Karpas-422 (cell line): ENCODE measurements at regions not wholly inside any gene's neighbourhood (a gene's known extent, or its start where the extent isn't known, plus 50 kb on each side); places are given as distances from the start of the nearest gene placed in this dataset.

Source experiments
- DNase-seq: peaks from one replicate; pipeline ENCODE4 v3.0.0-alpha.2; 2015
- H2AFZ ChIP-seq: fragments of 200-600 bp; sonication (generic); 2 replicates; pipeline ENCODE4 v1.6.1; 2014; ENCODE audit warnings: antibody characterized with exemption, low read length, mixed read lengths
- H3K27ac ChIP-seq: fragments of 200-600 bp; sonication (generic); 2 replicates; pipeline ENCODE4 v1.5.1; 2014; ENCODE audit warnings: mild to moderate bottlenecking, low read length, moderate library complexity
- H3K27me3 ChIP-seq: fragments of 200-600 bp; sonication (generic); 2 replicates; pipeline ENCODE4 v1.6.1; 2014; ENCODE audit warnings: low read length, mixed read lengths
- H3K36me3 ChIP-seq: fragments of 200-600 bp; sonication (generic); 2 replicates; pipeline ENCODE4 v1.6.1; 2014; ENCODE audit warnings: low read length, mixed read lengths; ENCODE audit not compliant: insufficient read depth
- H3K4me1 ChIP-seq: fragments of 200-600 bp; sonication (generic); 2 replicates; pipeline ENCODE4 v1.6.1; 2014; ENCODE audit warnings: mild to moderate bottlenecking, low read length, mixed read lengths
- H3K4me2 ChIP-seq: fragments of 200-600 bp; sonication (generic); 2 replicates; pipeline ENCODE4 v1.6.1; 2014; ENCODE audit warnings: low read length, low read depth, mild to moderate bottlenecking; ENCODE audit not compliant: poor library complexity, severe bottlenecking
- H3K4me3 ChIP-seq: fragments of 200-600 bp; sonication (generic); 2 replicates; pipeline ENCODE4 v1.5.1; 2014; ENCODE audit warnings: mild to moderate bottlenecking, antibody characterized with exemption, low read length, mixed read lengths
- H3K79me2 ChIP-seq: fragments of 200-600 bp; sonication (generic); 2 replicates; pipeline ENCODE4 v1.6.1; 2014; ENCODE audit warnings: mild to moderate bottlenecking, low read length, mixed read lengths
- H3K9ac ChIP-seq: fragments of 200-600 bp; sonication (generic); 2 replicates; pipeline ENCODE4 v1.6.0; 2014; ENCODE audit warnings: low read length
- H3K9me2 ChIP-seq: fragments of 200-600 bp; sonication (generic), shearing (Covaris generic); replicated peaks from 2 replicates; pipeline ENCODE4 v1.6.0; 2014; ENCODE audit warnings: mild to moderate bottlenecking, low read length, moderate library complexity; ENCODE audit not compliant: insufficient read depth
- H3K9me3 ChIP-seq: fragments of 300-700, 200-600 bp; sonication (generic); 2 replicates; pipeline ENCODE4 v1.6.1; 2014; ENCODE audit warnings: low read length, mixed read lengths
- H4K20me1 ChIP-seq: fragments of 200-600 bp; sonication (generic); 2 replicates; pipeline ENCODE4 v1.6.1; 2014; ENCODE audit warnings: mild to moderate bottlenecking, antibody characterized with exemption, low read length, low read depth; ENCODE audit not compliant: insufficient read depth

- Histone ChIP-seq H3K79me2 (no peaks in the 10 kb centered on the region), H3K9me2 (no peaks in the 10 kb centered on the region), H2AFZ (no peak overlapping the region), H3K4me1 (no peaks in the 10 kb centered on the region), H3K27me3 (no peaks in the 10 kb centered on the region), H3K36me3 (no peaks in the 10 kb centered on the region), H3K4me2 (no peak overlapping the region), H3K27ac (no peak overlapping the region), H3K9ac (no peak overlapping the region), H4K20me1 (no peaks in the 10 kb centered on the region), H3K9me3 (no peaks in the 10 kb centered on the region), H3K4me3 (no peak overlapping the region)
- DNase-seq, result no peak
Measured at GRCh38 chr10:44154956-44155355, 229.9 kb downstream of the CXCL12 start.

GRCh38 chr10:44153918-44154670, 230.8 kb downstream of the CXCL12 start:
- H3K9ac ChIP-seq, result no peak overlapping the region
- H3K79me2 ChIP-seq, result no peaks in the 10 kb centered on the region
- H3K36me3 ChIP-seq, result no peaks in the 10 kb centered on the region
- no peak overlapping the region for H3K4me2 ChIP-seq
- H3K9me2 ChIP-seq, result no peaks in the 10 kb centered on the region
- no peaks in the 10 kb centered on the region for H3K9me3 ChIP-seq
- no peak overlapping the region for H3K27ac ChIP-seq
- H3K4me1 ChIP-seq, result no peaks in the 10 kb centered on the region
- H3K4me3 ChIP-seq, result no peak overlapping the region
- no peak overlapping the region for H2AFZ ChIP-seq
- H4K20me1 ChIP-seq, result no peaks in the 10 kb centered on the region
- no peaks in the 10 kb centered on the region for H3K27me3 ChIP-seq
- DNase-seq, result no peak

GRCh38 chr10:44143556-44143955, 241.3 kb downstream of the CXCL12 start:
- Histone ChIP-seq H3K4me3 (no peak overlapping the region), H3K9me2 (no peaks in the 10 kb centered on the region), H2AFZ (no peak overlapping the region), H3K27me3 (no peaks in the 10 kb centered on the region), H3K4me1 (no peaks in the 10 kb centered on the region), H3K79me2 (no peaks in the 10 kb centered on the region), H3K4me2 (no peak overlapping the region), H3K9ac (no peak overlapping the region), H4K20me1 (no peaks in the 10 kb centered on the region), H3K36me3 (no peaks in the 10 kb centered on the region), H3K27ac (no peak overlapping the region), H3K9me3 (no peaks in the 10 kb centered on the region)
- DNase-seq, result no peak

- no peaks in the 10 kb centered on the region for H4K20me1 ChIP-seq
- H3K4me1 ChIP-seq, result no peaks in the 10 kb centered on the region
- H3K9ac ChIP-seq, result no peak overlapping the region
- H3K79me2 ChIP-seq, result no peaks in the 10 kb centered on the region
- no peak overlapping the region for H3K27ac ChIP-seq
- no peak overlapping the region for H3K4me3 ChIP-seq
- DNase-seq, result no peak
- no peaks in the 10 kb centered on the region for H3K9me2 ChIP-seq
- no peak overlapping the region for H2AFZ ChIP-seq
- H3K4me2 ChIP-seq, result no peak overlapping the region
- no peaks in the 10 kb centered on the region for H3K36me3 ChIP-seq
- no peaks in the 10 kb centered on the region for H3K9me3 ChIP-seq
- H3K27me3 ChIP-seq, result no peaks in the 10 kb centered on the region
Measured at GRCh38 chr10:44132361-44133289, 252.3 kb downstream of the CXCL12 start.

- Histone ChIP-seq H3K79me2 (no peaks in the 10 kb centered on the region), H3K9me2 (no peaks in the 10 kb centered on the region), H3K4me2 (no peak overlapping the region), H3K27ac (no peak overlapping the region), H3K4me1 (no peaks in the 10 kb centered on the region), H3K27me3 (no peaks in the 10 kb centered on the region), H2AFZ (no peak overlapping the region), H3K36me3 (no peaks in the 10 kb centered on the region), H3K9ac (no peak overlapping the region), H3K4me3 (no peak overlapping the region), H4K20me1 (no peaks in the 10 kb centered on the region), H3K9me3 (no peaks in the 10 kb centered on the region)
- peak; percentile 25 for DNase-seq
Measured at GRCh38 chr10:44126291-44126717, 258.6 kb downstream of the CXCL12 start.

GRCh38 chr10:44125879-44126278, 259.0 kb downstream of the CXCL12 start:
- H3K4me3 ChIP-seq, result no peak overlapping the region
- no peak overlapping the region for H3K4me2 ChIP-seq
- H4K20me1 ChIP-seq, result no peaks in the 10 kb centered on the region
- no peaks in the 10 kb centered on the region for H3K36me3 ChIP-seq
- H3K27me3 ChIP-seq, result no peaks in the 10 kb centered on the region
- no peak overlapping the region for H2AFZ ChIP-seq
- no peaks in the 10 kb centered on the region for H3K4me1 ChIP-seq
- H3K79me2 ChIP-seq, result no peaks in the 10 kb centered on the region
- no peaks in the 10 kb centered on the region for H3K9me2 ChIP-seq
- H3K27ac ChIP-seq, result no peak overlapping the region
- H3K9me3 ChIP-seq, result no peaks in the 10 kb centered on the region
- DNase-seq, result peak; percentile 29
- no peak overlapping the region for H3K9ac ChIP-seq

GRCh38 chr10:44118500-44118899, 266.4 kb downstream of the CXCL12 start:
- Histone ChIP-seq H3K27ac (no peak overlapping the region), H2AFZ (no peak overlapping the region)

GRCh38 chr10:44116474-44116873, 268.4 kb downstream of the CXCL12 start:
- DNase-seq, result no peak
- H3K9ac ChIP-seq, result no peak overlapping the region

More at GRCh38 chr10:44118500-44118899, 266.4 kb downstream of the CXCL12 start:
- H3K4me2 ChIP-seq, result no peak overlapping the region
- no peak overlapping the region for H3K4me3 ChIP-seq
- H3K9ac ChIP-seq, result no peak overlapping the region
- no peaks in the 10 kb centered on the region for H3K9me3 ChIP-seq
- H3K36me3 ChIP-seq, result no peaks in the 10 kb centered on the region
- peaks cover 4% of the 10 kb centered on the region; the same call in 1 of the 2 replicates for H3K27me3 ChIP-seq
- peak; percentile 23 for DNase-seq
- H3K4me1 ChIP-seq, result no peaks in the 10 kb centered on the region
- no peaks in the 10 kb centered on the region for H4K20me1 ChIP-seq
- H3K9me2 ChIP-seq, result no peaks in the 10 kb centered on the region
- no peaks in the 10 kb centered on the region for H3K79me2 ChIP-seq

More at GRCh38 chr10:44116474-44116873, 268.4 kb downstream of the CXCL12 start:
- Histone ChIP-seq H3K27me3 (peaks cover 4% of the 10 kb centered on the region; the same call in 1 of the 2 replicates), H3K4me2 (no peak overlapping the region), H3K36me3 (no peaks in the 10 kb centered on the region), H4K20me1 (no peaks in the 10 kb centered on the region), H3K4me1 (no peaks in the 10 kb centered on the region), H3K4me3 (no peak overlapping the region), H3K79me2 (no peaks in the 10 kb centered on the region), H3K9me2 (no peaks in the 10 kb centered on the region), H3K27ac (no peak overlapping the region), H2AFZ (no peak overlapping the region), H3K9me3 (no peaks in the 10 kb centered on the region)
